NCI-H446 treated with DMSO at 0.1 percent for 48 hours (cell line): ENCODE measurements at regions not wholly inside any gene's neighbourhood (a gene's known extent, or its start where the extent isn't known, plus 50 kb on each side); places are given as distances from the start of the nearest gene placed in this dataset.

ENCODE experiments used
- DNase-seq: peaks from one replicate; lab custom pipeline; 2025; lab: John Stamatoyannopoulos, UW

GRCh38 chr15:88403351-88403791 is 63.8 kb downstream of the MRPL46 start:
- DNase-seq = no peak

DNA sequence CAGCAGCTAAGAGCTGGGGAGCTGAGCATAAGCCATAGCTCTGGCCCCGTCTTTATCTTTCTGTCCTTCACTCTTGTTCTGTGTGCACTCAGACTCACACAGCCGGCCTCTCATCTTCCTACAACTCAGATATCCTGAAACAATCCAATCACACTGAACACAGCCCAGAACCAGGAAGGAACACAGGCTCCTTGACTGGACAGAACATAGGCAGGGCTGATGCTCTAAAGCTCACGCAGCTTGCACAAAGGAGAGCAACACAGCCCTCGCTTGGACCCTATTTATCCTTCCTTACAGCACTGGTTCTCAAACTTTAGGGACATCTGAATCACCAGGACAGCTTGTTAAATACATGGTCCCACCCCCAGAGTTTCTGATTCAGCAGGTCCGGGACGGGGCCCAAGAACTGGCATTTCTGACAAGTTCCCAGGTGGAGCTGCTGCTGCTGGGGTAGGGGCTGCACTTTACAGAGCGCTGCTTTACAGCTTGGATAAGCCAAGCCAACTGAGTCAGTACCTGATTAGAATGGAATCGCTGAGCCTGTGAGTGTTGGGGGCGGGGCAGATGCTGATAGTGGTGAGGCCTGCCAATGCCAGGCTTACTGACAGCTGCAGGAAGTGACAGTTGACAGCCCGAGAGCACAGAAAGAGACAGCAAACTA is 65.1 kb downstream of the MRPL46 start:
- DNase-seq = no peak

DNA sequence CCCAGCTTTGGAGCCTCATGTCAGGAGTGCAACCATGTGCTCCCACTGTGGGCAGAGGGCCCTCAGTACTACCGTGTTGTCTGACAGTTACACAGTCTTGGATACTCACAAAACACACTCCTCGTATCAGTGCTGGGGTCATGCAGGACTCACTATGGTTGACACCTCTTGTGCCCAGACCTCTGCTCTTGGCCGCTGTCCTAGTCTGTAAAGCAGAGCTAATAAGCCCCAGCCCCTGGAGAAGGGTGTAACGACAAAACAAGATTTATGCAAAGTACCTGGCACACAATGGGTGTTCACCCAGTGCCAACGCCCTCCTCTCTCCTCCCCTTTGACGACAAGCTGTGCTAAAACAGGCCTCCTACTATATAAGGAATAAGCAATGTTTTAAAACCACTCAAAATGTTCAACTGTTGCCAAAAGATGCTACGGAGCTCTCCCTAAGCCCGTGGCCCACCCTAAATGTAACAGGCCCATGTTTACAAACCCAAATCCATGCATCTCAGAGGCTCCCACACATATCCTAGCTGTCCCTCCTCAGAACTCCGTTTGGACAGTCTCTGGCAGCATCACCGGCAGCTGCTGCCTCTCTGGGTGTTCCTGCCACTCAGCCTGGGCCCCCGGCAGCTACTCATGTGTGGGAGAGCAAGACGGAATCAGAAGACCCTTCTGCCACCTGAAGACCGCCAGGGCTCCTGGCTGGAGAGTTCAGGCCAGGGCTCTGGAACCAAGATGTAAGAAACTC is 65.8 kb downstream of the MRPL46 start:
- no peak for DNase-seq

GRCh38 chr15:88400591-88401250 is 66.5 kb downstream of the MRPL46 start:
- no peak for DNase-seq

DNA sequence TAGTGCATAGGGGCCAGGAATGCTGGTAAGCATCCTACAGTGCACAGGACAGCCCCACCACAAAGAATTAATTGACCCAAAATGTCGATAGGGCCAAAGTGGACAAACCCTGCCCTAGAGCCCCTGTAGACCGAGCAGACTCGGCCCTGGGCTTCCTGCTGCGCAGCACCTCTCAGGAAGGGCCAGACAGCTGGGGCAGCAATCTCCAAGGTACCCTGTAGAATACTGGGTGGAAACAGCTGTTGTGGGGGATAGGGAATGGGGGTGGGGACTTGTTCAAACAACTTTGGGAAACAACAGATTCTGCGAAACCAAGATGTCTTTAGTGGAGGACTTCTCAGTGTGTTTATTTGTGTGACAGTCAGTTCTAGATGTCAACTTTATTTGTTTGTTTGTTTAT is 67.1 kb downstream of the MRPL46 start:
- DNase-seq = no peak

- DNase-seq = no peak
These were observed 68.0 kb downstream of the MRPL46 start for GRCh38 chr15:88399021-88399685.

DNA sequence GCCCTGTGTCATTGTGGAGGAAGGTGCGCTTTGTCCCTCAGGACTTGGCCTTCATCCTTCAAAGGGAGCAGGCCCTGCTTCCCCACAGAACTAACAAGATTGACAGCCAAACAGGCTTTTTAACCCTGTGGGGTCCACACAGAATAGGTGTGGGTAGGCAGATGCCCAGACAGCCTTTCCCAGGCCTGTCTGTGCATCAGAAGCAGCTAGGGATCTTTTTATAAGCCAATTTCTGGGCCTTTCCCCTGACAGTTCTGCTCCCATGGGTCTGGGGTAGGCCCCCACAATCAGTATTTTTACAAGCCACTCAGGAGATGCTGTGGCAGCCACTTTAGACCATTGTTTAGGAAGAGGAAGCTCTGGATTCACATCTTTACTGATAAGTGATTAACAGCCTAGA is 69.2 kb downstream of the MRPL46 start:
- DNase-seq = no peak

- DNase-seq = no peak
These were observed 69.7 kb downstream of the MRPL46 start for GRCh38 chr15:88397506-88397905.

DNA sequence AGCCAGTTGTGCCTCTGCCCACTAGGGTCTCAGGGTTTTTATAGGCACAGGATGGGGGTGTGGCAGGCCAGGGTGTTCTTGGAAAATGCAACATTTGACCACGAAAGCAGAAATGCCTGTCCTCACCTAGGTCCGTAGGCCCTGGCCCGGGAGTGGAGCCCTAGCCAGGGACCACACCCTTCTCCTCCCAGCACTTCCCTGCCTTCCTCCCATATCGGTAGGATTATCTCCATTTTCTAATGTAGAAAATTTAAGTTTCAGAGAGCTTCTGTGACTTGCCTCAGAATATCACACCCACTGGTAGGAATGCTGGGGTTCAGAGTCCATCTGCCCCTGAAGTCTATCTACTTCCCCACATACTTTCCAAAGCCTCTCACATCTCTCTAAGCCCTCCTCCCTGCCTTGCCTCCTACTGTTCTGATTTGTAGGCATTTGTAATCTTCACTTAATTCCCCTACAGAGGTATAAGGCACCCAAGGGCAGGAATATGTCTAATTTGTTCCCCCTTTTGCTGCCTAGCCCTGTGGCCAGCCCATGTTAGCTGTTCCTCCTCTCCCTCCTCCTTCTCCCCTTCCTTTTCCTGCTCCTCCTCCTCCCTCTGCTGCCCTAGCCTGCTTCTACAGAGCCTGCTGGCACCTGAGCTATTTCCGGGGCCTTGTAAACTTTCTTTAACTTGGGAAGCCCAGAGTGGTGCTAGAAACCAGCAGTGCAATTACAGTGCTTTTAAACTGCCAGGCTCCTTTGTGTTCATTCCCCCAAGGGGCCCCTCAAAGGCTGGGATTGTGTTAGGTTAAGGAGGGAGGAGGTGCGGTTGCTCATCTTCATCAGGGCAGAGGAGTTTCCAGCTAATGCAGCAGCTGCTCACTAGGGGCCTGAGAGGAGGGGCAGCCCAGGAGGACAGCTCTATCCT is 71.1 kb downstream of the MRPL46 start:
- no peak for DNase-seq

GRCh38 chr15:88395241-88395640 is 71.9 kb downstream of the MRPL46 start:
- no peak for DNase-seq

DNA sequence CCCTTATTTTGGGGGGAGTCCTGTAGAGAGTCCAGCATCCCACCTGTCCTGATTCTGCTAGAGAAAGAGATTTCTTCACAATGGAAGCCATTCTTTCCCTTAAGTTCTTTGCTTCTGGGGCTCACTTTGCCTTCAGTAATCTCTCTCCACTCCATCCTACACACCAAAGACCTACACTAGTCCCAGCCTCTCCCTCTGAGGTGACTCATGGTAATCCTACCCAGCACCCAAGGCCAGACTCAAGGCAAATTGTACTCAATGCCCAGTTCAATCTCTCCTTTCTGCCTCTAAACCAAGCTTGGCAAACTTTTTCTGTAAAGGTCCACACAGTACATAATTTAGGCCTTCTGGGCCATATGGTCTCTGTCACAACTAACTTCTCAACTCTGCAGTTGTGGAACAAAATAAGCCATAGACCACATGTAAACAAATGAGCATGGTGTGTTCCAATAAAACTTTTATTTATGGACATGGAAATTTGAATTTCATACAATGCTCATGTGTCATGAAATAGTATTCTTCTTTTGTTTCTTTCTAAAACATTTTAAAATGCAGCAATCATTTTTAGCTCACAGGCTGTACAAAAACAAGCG is 72.5 kb downstream of the MRPL46 start:
- no peak for DNase-seq

DNA sequence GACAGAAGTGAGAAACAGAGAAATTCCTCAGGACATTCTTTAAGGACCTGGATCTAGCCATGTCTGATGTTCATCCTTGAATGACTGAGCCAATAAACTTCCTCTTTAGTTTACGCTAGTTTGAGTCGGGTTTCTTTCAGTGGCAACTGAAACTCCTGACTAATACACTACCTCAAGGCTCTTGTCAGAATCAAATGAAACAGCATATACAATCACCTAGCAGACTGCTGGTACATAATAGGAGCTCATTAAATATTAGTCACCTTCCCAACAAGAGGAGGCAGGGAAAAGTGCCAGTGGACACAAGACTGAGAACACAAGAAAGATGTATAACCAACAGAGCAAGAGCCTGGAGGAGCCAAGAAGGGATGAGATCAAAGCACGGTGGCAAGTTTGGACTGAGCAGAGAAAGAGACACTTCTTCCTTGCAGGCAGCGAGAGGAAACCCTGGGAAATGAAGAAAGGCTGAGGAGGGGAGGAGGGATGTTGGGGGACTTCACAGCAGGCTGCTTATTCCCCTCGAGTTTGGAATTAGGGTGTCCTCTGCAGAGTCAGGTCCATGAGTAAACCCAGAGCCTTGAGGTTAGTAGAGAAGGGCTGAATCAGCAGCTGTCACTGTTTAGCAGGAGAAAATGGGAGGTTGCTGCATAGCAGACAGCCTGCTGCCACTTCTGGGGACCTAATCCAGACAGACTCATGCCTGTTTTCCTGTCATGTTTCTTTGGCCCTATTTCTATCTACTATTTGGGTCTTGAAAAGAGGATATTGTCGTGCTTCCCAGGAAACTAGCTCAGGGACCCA is 73.3 kb downstream of the MRPL46 start:
- DNase-seq = no peak

- DNase-seq = no peak
These were observed 75.5 kb downstream of the MRPL46 start for GRCh38 chr15:88391700-88392099.

DNA sequence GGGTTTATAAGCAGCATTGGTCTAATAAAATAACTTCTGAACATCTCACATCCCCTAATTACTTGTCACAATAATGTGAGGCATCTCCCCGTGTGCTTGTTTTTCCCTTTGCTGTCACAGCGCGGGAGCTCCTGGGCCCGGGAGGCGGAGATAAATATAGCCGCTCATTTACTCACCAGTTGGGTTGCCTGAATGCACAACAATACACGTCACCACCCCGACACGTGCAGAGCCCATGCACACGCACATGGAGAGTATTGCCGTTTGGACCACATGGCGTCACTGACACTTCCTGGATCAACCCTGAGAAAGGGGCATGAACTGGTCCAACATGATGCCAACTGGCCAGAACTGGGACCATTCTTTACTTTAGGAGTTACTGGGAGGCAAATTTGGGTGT is 76.2 kb downstream of the MRPL46 start:
- no peak for DNase-seq

- DNase-seq = no peak
These were observed 76.9 kb downstream of the MRPL46 start for GRCh38 chr15:88390164-88390901.

DNA sequence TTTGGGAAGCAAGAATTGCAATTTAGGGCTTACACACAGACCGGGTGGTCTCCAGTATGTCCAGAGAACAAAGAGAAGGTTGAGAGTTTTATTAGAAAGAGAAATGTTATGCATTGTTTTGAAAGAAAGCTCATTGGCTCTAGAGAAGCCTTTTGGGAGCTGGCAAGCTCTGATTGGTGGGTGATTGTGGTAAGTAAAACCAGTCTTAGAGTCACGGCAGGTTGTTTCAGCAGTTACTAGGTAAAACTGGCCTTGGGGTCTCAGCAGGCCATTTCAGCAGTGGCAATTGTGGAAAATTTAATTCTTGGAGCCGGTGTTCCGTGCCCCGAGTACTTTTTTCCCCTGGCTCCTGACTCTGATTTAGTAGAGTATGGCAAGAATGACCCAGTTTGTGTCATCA is 78.1 kb downstream of the MRPL46 start:
- DNase-seq = no peak

GRCh38 chr15:88388686-88389085 is 78.5 kb downstream of the MRPL46 start:
- DNase-seq = no peak

GRCh38 chr15:88385078-88385700 is 82.0 kb downstream of the MRPL46 start:
- no peak for DNase-seq

DNA sequence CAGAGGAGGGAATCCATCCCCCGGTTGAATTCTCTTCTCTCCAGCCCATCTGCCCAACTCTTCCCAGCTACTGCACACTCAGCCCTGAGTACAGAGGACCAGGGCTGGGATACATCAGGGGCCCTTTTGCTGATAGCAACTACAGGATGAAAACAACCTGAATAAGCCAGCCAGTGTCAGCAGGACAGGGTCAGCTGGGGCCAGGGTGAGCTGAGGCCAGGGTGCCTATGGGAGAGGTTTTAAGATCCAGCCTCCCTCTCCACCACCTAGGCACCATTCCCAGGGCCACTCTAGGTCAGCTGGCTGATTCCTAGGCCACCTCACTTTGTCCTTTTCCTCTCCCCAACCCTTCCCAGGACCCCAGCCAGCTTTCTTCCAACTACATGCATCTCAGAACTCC is 83.8 kb downstream of the MRPL46 start:
- no peak for DNase-seq
